ENCODE measurements at regions not wholly inside any gene's neighbourhood (a gene's known extent, or its start where the extent isn't known, plus 50 kb on each side); places are given as distances from the start of the nearest gene placed in this dataset.

GRCh38 chr3:177776661-177777101 lies 579.4 kb upstream of the TBL1XR1 start:
- no peak for DNase-seq
- Histone ChIP-seq H3K4me3 (ENCODE audit: low read length) (no peak overlapping the region), H3K27ac (ENCODE audit: low read depth, low read length) (no peak overlapping the region), H3K9me3 (ENCODE audit: low read length) (no peaks in the 10 kb centered on the region), H3K36me3 (ENCODE audit: insufficient read depth, low read length) (no peaks in the 10 kb centered on the region), H3K27me3 (ENCODE audit: insufficient read depth, low read length, poor library complexity, severe bottlenecking) (no peaks in the 10 kb centered on the region), H3K4me1 (ENCODE audit: insufficient read depth, low read length) (peaks cover 16% of the 10 kb centered on the region)
- Mint-ChIP-seq H3K9me3 (no peaks in the 10 kb centered on the region), H3K4me1 (peaks cover 16 to 21% (median 17%) of the 10 kb centered on the region in 3 donors), H3K4me3 (no peak overlapping the region), H3K27me3 (no peaks in the 10 kb centered on the region), H3K27ac (no peak overlapping the region), H3K36me3 (peaks cover 0 to 1% (median 0%) of the 10 kb centered on the region in 3 donors)
- ChIA-PET CTCF (no interaction called here), POLR2A (no interaction called here)

GRCh38 chr3:177777699-177778098 lies 580.4 kb upstream of the TBL1XR1 start:
- no peaks in the 10 kb centered on the region for H3K36me3 ChIP-seq (ENCODE audit: insufficient read depth, low read length)
- Mint-ChIP-seq H3K36me3 (no peaks in the 10 kb centered on the region), H3K27ac (peak overlapping the region in 4 of 8 donors; percentile 20 to 81 (median 62)), H3K9me3 (no peaks in the 10 kb centered on the region), H3K4me3 (peak overlapping the region in 2 of 7 donors; percentile 27 to 49), H3K27me3 (no peaks in the 10 kb centered on the region), H3K4me1 (peaks cover 16 to 21% (median 17%) of the 10 kb centered on the region in 3 donors)
- no peaks in the 10 kb centered on the region for H3K9me3 ChIP-seq (ENCODE audit: low read length)
- CTCF ChIA-PET = interaction anchor here (1.5 kb wide), 1 partner anchor 727 kb away, joined by 6 read pairs; no protein-coding TSS in a partner anchor
- DNase-seq = peak in 2 of 5 donors; percentile 4 to 6
- H3K4me1 ChIP-seq (ENCODE audit: insufficient read depth, low read length) = peaks cover 16% of the 10 kb centered on the region
- H3K27me3 ChIP-seq (ENCODE audit: insufficient read depth, low read length, poor library complexity, severe bottlenecking) = no peaks in the 10 kb centered on the region
- H3K4me3 ChIP-seq (ENCODE audit: low read length) = no peak overlapping the region
- no peak overlapping the region for H3K27ac ChIP-seq (ENCODE audit: low read depth, low read length)
- POLR2A ChIA-PET = no interaction called here

- Histone ChIP-seq H3K27me3 (ENCODE audit: insufficient read depth, low read length, poor library complexity, severe bottlenecking) (no peaks in the 10 kb centered on the region), H3K4me1 (ENCODE audit: insufficient read depth, low read length) (peaks cover 16% of the 10 kb centered on the region), H3K4me3 (ENCODE audit: low read length) (no peak overlapping the region), H3K9me3 (ENCODE audit: low read length) (no peaks in the 10 kb centered on the region), H3K27ac (ENCODE audit: low read depth, low read length) (no peak overlapping the region), H3K36me3 (ENCODE audit: insufficient read depth, low read length) (no peaks in the 10 kb centered on the region)
- H3K9me3 Mint-ChIP-seq = no peaks in the 10 kb centered on the region
- peak overlapping the region in 6 of 7 donors; percentile 40 to 76 (median 48) for H3K4me3 Mint-ChIP-seq
- ChIA-PET POLR2A (interaction anchor here (1.2 kb wide), 1 partner anchor 418 kb away, joined by 3 read pairs; no protein-coding TSS in a partner anchor), CTCF (interaction anchor here (1.1 kb wide), 1 partner anchor 580 kb away, joined by 3 read pairs; no protein-coding TSS in a partner anchor)
- H3K27ac Mint-ChIP-seq = peak overlapping the region; percentile 6 to 72 (median 35)
- peaks cover 16 to 21% (median 17%) of the 10 kb centered on the region in 3 donors for H3K4me1 Mint-ChIP-seq
- no peaks in the 10 kb centered on the region for H3K27me3 Mint-ChIP-seq
- no peaks in the 10 kb centered on the region for H3K36me3 Mint-ChIP-seq
- DNase-seq = peak in 1 of 5 donors; percentile 20
Measured at GRCh38 chr3:177778633-177779032, 581.4 kb upstream of the TBL1XR1 start.

GRCh38 chr3:177781686-177782161 lies 584.4 kb upstream of the TBL1XR1 start:
- no peak for DNase-seq
- H3K36me3 ChIP-seq (ENCODE audit: insufficient read depth, low read length) = no peaks in the 10 kb centered on the region
- no peaks in the 10 kb centered on the region for H3K9me3 ChIP-seq (ENCODE audit: low read length)
- no peak overlapping the region for H3K27ac ChIP-seq (ENCODE audit: low read depth, low read length)
- no peak overlapping the region for H3K4me3 ChIP-seq (ENCODE audit: low read length)
- Mint-ChIP-seq H3K4me3 (no peak overlapping the region), H3K27me3 (no peaks in the 10 kb centered on the region), H3K36me3 (no peaks in the 10 kb centered on the region), H3K9me3 (no peaks in the 10 kb centered on the region), H3K27ac (no peak overlapping the region), H3K4me1 (peaks cover 21 to 27% (median 23%) of the 10 kb centered on the region in 3 donors)
- H3K27me3 ChIP-seq (ENCODE audit: insufficient read depth, low read length, poor library complexity, severe bottlenecking) = no peaks in the 10 kb centered on the region
- H3K4me1 ChIP-seq (ENCODE audit: insufficient read depth, low read length) = peaks cover 20% of the 10 kb centered on the region
- ChIA-PET CTCF (no interaction called here), POLR2A (no interaction called here)

GRCh38 chr3:177783338-177783737 lies 586.1 kb upstream of the TBL1XR1 start:
- Histone ChIP-seq H3K4me1 (ENCODE audit: insufficient read depth, low read length) (peaks cover 15% of the 10 kb centered on the region), H3K27ac (ENCODE audit: low read depth, low read length) (no peak overlapping the region), H3K36me3 (ENCODE audit: insufficient read depth, low read length) (no peaks in the 10 kb centered on the region), H3K27me3 (ENCODE audit: insufficient read depth, low read length, poor library complexity, severe bottlenecking) (no peaks in the 10 kb centered on the region), H3K9me3 (ENCODE audit: low read length) (no peaks in the 10 kb centered on the region), H3K4me3 (ENCODE audit: low read length) (no peak overlapping the region)
- Mint-ChIP-seq H3K27ac (no peak overlapping the region), H3K27me3 (no peaks in the 10 kb centered on the region), H3K9me3 (no peaks in the 10 kb centered on the region), H3K4me1 (peaks cover 22 to 31% (median 28%) of the 10 kb centered on the region in 3 donors), H3K4me3 (no peak overlapping the region), H3K36me3 (no peaks in the 10 kb centered on the region)
- ChIA-PET POLR2A (no interaction called here), CTCF (interaction anchor here (0.6 kb wide), 1 partner anchor 594 kb away, joined by 3 read pairs; no protein-coding TSS in a partner anchor)
- DNase-seq = no peak

- Mint-ChIP-seq H3K27me3 (no peaks in the 10 kb centered on the region), H3K9me3 (no peaks in the 10 kb centered on the region), H3K4me1 (peaks cover 18 to 26% (median 23%) of the 10 kb centered on the region in 3 donors), H3K4me3 (no peak overlapping the region), H3K36me3 (no peaks in the 10 kb centered on the region), H3K27ac (no peak overlapping the region)
- ChIA-PET POLR2A (no interaction called here), CTCF (interaction anchor here (0.6 kb wide), 1 partner anchor 594 kb away, joined by 3 read pairs; no protein-coding TSS in a partner anchor)
- H3K27me3 ChIP-seq (ENCODE audit: insufficient read depth, low read length, poor library complexity, severe bottlenecking) = no peaks in the 10 kb centered on the region
- no peak for DNase-seq
- no peaks in the 10 kb centered on the region for H3K36me3 ChIP-seq (ENCODE audit: insufficient read depth, low read length)
- H3K4me3 ChIP-seq (ENCODE audit: low read length) = no peak overlapping the region
- peaks cover 11% of the 10 kb centered on the region for H3K4me1 ChIP-seq (ENCODE audit: insufficient read depth, low read length)
- no peaks in the 10 kb centered on the region for H3K9me3 ChIP-seq (ENCODE audit: low read length)
- no peak overlapping the region for H3K27ac ChIP-seq (ENCODE audit: low read depth, low read length)
Measured at GRCh38 chr3:177783767-177784166, 586.5 kb upstream of the TBL1XR1 start.

- Mint-ChIP-seq H3K36me3 (no peaks in the 10 kb centered on the region), H3K4me1 (peaks cover 13 to 23% (median 19%) of the 10 kb centered on the region in 3 donors), H3K27me3 (no peaks in the 10 kb centered on the region), H3K27ac (peak overlapping the region in 1 of 8 donors; percentile 9), H3K4me3 (no peak overlapping the region), H3K9me3 (no peaks in the 10 kb centered on the region)
- H3K9me3 ChIP-seq (ENCODE audit: low read length) = no peaks in the 10 kb centered on the region
- POLR2A ChIA-PET = no interaction called here
- peaks cover 4% of the 10 kb centered on the region for H3K4me1 ChIP-seq (ENCODE audit: insufficient read depth, low read length)
- no peak overlapping the region for H3K27ac ChIP-seq (ENCODE audit: low read depth, low read length)
- H3K36me3 ChIP-seq (ENCODE audit: insufficient read depth, low read length) = no peaks in the 10 kb centered on the region
- no peaks in the 10 kb centered on the region for H3K27me3 ChIP-seq (ENCODE audit: insufficient read depth, low read length, poor library complexity, severe bottlenecking)
- CTCF ChIA-PET = no interaction called here
- no peak overlapping the region for H3K4me3 ChIP-seq (ENCODE audit: low read length)
- DNase-seq = no peak
Measured at GRCh38 chr3:177787279-177788041, 590.2 kb upstream of the TBL1XR1 start.

GRCh38 chr3:177789500-177789899 lies 592.2 kb upstream of the TBL1XR1 start:
- DNase-seq = no peak
- Histone ChIP-seq H3K4me1 (ENCODE audit: insufficient read depth, low read length) (peaks cover 4% of the 10 kb centered on the region), H3K36me3 (ENCODE audit: insufficient read depth, low read length) (no peaks in the 10 kb centered on the region), H3K9me3 (ENCODE audit: low read length) (no peaks in the 10 kb centered on the region), H3K4me3 (ENCODE audit: low read length) (no peak overlapping the region), H3K27me3 (ENCODE audit: insufficient read depth, low read length, poor library complexity, severe bottlenecking) (no peaks in the 10 kb centered on the region), H3K27ac (ENCODE audit: low read depth, low read length) (no peak overlapping the region)
- no peak overlapping the region for H3K4me3 Mint-ChIP-seq
- peak overlapping the region in 1 of 8 donors; percentile 46 for H3K27ac Mint-ChIP-seq
- H3K9me3 Mint-ChIP-seq = no peaks in the 10 kb centered on the region
- CTCF ChIA-PET = no interaction called here
- POLR2A ChIA-PET = no interaction called here
- no peaks in the 10 kb centered on the region for H3K36me3 Mint-ChIP-seq
- peaks cover 13 to 23% (median 19%) of the 10 kb centered on the region in 3 donors for H3K4me1 Mint-ChIP-seq
- H3K27me3 Mint-ChIP-seq = no peaks in the 10 kb centered on the region

Measured in CD8-positive, alpha-beta memory T cell (primary cell).